Stimulated activated naive CD4-positive, alpha-beta T cell (primary cell): ENCODE measurements at regions not wholly inside any gene's neighbourhood (a gene's known extent, or its start where the extent isn't known, plus 50 kb on each side); places are given as distances from the start of the nearest gene placed in this dataset.
A peak's percentile ranks its signal among the peaks of the same experiment; 100 is the strongest.

Experiments used
- DNase-seq, 6 experiments: peaks; one replicate each; lab custom pipeline; 2025; lab: John Stamatoyannopoulos, UW

DNA sequence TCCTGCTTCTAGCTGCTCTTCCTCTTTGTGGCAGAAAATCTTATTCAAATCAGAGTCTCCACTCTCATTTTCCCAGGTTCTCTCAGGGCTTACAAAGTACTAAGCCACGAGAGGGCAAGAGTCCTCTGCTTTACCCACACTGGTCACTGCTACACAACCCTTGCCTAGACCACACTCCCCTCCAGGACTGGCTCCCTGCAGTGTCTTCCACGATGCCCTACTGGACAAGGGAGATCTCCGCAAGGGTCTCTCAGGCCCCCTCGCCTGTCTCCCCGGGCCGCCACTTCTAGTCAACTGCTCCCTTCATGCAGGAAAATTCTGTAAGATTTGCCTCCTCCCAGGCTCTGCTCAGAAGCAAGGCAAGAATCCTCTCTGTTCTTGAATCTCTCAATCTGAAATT lies 319.6 kb downstream of the RRAGC start:
- DNase-seq, result no peak

DNA sequence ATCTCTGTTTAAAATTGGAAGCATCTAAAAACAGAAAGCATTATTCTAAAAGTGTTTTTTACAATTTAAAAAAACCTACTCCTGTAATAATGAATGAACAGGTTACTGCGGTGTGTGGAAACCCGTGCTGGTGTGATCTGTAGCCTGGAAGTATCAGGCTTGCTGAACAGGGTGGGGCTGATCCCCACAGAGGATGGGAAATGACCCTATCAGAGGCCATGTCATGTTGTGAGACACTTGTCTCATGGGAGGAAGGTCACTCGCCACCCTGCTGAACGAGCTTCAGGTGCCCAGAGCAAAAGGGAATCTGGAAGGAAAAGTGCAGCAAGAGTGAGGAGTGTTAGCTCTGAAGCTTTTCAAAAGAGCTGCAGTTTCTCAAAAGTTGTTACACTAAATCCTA lies 320.7 kb downstream of the RRAGC start:
- no peak for DNase-seq

GRCh38 chr1:38536089-38536488 lies 323.5 kb downstream of the RRAGC start:
- DNase-seq, result no peak

DNA sequence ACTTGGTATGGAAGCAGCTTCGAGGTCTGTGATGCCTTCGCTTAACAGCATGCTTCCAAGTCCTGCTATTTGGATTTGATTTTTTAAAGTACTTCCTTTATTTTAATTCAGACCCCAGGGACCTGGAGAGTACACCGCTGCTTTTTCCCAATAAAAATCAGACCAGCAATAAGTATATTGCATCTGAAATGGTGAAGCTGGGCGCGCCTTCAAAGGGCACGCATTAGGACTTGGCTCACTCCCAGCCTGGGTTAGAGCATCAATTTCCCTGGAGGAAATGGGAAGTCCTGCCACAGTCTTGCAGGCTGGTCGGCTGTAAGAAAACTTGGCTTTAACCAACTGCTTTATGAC lies 325.1 kb downstream of the RRAGC start:
- DNase-seq, result no peak

GRCh38 chr1:38533772-38534472 lies 325.6 kb downstream of the RRAGC start:
- DNase-seq, result no peak

GRCh38 chr1:38530957-38531356 lies 328.6 kb downstream of the RRAGC start:
- DNase-seq, result no peak

DNA sequence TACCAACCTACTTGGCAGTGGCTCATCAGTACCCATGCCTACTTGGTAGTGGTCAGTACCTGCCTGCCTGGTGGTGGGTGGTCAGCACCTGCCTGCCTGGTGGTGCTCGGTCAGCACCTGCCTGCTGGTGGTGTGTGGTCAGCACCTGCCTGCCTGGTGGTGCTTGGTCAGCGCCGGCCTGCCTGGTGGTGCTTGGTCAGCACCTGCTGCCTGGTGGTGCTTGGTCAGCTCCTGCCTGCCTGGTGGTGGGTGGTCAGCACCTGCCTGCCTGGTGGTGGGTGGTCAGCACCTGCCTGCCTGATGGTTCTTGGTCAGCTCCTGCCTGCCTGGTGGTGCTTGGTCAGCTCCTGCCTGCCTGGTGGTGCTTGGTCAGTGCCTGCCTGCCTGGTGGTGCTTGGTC lies 329.6 kb downstream of the RRAGC start:
- no peak for DNase-seq

DNA sequence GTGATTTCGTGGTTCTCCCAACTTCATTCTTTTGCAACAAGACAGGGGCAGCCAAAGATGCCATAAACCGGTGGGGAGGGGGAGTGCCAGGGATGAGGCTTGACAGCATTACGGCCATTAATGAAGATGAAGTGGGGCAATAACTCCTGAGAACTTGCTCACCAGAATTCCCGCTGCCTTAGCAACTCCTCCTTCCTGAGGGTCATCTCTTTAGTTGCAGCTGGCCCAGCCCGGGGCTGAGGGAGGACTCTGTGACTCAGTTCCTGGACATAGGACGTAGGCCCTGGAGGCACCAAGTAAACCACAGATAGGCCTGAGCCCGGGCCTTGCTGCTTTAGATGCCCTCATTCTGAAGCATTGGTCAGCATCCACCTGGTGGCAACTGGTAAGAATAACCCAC lies 330.2 kb downstream of the RRAGC start:
- no peak for DNase-seq

DNA sequence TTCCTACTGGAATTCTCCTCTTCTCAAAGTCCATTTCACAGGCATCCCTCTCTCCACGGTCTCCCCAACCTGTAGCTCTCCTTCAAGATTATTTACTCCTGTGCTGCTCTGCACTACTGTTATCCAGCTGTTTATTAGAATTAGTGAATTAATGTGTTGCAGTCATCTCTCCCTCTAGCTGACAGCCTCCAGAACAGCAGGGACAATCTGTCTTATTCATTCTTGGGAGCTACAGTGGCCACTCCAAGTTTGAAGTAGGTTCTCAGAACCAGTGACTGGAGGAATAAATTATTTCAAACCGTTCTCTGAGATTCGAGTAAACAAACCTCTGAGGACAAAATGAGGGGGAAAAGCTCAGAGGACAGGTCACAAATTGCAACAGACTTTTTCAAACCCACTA lies 330.9 kb downstream of the RRAGC start:
- DNase-seq, result no peak

GRCh38 chr1:38527373-38527966 lies 332.1 kb downstream of the RRAGC start:
- peak in 4 of 6 experiments; percentile 6 to 45 (median 32) for DNase-seq

DNA sequence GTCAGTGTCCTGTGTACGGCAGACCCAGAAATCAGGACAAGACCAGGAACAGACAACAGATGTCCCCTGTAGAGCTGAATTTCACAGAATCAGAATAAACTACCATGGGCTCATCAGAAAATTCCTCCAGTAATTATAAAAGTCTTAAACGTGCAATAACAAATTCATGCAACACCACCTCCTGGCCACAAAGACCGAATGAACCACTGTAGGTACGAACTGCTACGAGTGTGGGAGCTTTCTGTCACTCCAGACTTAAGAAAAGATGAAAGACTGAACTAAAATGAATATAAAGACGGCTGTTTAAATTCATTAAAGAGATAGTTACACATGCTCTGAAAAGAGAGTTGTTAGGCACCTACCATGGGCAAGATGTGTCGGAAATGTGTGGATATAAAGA lies 333.5 kb downstream of the RRAGC start:
- DNase-seq, result no peak

DNA sequence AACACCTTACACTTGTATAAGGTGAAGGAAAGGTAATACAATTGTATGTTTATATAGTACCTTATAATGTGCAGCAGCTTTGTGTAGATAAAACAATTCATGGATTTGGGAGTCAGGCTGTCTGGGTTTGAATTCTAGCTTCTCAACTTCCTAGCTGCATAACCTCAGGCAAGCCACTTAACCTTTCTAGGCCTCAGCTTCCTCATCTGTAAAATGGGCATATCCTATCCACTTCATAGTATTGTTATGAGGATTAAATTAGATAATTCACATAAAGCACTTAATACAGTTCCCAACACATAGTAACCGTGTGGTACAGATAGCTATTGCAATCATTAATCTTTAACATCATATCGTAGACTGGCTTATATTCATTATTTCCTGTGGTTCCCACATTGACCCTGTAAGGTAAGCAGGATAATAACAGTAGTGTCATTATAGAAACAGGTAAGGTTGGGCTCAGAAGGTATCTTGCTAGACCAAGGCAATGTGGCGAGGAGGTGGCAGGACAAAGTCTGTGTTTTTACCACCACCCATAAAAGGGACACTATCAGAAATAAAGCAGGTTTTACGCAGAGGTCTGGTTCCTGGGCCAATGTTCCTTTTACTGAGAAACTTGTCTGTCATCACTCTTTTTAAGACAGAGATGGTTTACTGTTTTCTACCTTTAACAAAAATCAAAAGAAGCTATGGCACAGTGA lies 334.1 kb downstream of the RRAGC start:
- no peak for DNase-seq

DNA sequence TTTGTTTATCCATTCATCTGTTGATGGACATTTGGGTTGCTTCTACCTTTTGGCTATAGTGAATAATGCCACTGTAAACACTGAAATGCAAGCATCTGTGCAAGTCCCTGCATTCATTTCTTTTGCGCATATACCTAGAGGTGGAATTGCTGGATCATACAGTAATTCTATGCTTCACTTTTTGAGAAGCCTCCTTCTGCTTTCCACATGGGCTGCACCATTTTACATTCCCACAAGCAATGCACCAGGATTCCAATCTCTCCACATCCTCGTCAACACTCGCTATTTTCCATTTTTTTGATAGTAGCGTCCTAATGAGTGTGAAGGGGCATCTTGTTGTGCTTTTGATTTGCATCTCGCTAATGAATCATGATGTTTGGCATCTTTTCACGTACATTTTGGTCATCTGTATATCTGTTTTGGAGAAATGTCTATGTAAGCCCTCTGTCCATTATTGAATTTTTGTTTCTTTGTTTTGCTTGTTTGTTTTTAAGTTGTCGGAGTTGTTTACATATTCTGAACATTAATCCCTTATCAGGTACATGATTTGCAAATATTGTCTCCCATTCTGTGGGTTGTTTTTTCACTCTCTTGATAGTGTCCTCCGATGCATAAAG lies 335.4 kb downstream of the RRAGC start:
- no peak for DNase-seq

DNA sequence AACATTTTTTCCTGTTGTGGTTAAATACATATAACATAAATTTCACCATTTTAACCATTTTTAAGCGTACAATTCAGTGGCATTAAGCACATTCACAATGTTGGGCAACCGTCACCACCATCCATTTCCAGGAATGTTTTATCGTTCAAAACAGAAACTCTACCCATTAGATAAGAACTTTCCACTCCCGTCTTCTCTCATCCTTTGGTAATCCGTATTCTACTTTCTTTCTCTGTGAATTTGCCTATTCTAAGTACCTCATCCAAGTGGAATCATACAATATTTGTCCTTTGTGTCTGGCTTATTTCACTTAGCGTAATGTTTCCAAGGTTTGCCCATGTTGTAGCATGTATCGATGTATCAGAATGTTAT lies 336.0 kb downstream of the RRAGC start:
- DNase-seq, result no peak

GRCh38 chr1:38522915-38523567 lies 336.5 kb downstream of the RRAGC start:
- DNase-seq, result no peak

- no peak for DNase-seq
Observed at GRCh38 chr1:38516560-38516959, 343.0 kb downstream of the RRAGC start.

GRCh38 chr1:38512789-38513188 lies 346.8 kb downstream of the RRAGC start:
- no peak for DNase-seq

DNA sequence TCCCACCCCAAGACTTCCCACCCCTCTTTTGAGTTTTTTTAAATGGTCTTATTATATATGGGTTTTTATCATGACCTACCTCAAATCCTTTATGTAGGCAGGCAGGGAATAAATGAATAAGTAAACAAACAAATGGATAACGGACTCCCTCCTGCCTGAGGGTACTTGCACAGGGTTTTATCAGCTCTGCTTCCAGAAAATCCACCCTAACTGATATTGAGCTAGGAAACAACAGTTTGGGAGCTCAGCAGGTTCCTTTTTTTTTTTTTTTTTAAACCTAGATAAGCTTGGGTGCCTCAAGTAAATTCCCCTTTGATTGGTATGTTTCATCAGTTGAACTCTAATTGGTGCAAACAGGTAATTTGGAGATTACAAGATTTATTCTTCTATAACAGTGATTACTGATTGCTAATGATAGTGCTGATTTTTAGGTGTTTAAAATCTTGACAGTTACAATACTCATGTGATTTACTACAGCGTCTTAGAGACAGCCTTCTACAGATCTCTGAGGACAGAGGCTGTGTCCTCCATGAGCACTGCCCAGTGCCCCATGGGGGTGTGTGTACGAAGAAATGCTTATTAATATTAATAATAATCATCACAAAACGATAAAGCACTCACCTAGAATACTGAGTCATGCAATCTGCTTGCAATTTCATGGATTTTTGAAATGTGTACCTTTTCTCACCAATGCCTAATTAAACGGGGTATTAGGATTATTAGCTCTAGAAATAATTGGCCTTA lies 347.4 kb downstream of the RRAGC start:
- no peak for DNase-seq

DNA sequence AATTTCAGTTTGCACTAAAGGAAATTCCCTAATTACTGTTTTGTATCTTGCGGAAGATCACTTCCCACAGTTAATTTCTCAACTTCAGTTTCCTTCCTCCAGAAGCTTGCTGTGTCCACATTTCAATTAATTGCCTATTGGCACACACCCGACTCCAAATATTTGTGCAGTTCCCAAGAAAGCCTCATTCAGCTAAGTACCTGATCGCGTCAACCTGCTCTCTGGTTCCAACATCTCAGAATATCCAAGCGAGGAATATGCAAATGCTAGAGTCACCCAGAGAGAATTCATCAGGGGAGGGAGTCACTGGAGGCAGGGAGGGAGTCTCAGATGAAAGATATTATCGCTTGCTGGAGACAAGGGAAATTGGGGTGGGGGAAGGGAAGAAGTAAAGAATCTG lies 351.3 kb downstream of the RRAGC start:
- no peak for DNase-seq

DNA sequence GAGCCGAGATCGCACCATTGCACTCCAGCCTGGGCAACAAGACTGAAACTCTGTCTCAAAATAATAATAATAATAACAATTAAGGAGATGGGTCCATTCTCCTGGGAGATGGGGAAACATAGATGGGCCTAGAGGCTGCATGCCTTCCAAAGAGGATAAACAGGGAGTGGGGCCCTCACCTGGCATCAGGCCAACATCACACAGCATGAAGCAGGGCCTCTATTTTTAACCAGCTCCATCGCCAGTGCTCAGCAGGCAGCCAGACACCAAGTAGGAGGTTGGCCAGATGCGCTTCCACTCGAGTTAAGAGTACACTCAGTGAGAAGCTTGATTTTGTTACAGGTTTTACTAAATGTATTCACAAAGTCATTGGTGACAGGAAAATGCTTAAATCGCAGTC lies 352.0 kb downstream of the RRAGC start:
- no peak for DNase-seq

DNA sequence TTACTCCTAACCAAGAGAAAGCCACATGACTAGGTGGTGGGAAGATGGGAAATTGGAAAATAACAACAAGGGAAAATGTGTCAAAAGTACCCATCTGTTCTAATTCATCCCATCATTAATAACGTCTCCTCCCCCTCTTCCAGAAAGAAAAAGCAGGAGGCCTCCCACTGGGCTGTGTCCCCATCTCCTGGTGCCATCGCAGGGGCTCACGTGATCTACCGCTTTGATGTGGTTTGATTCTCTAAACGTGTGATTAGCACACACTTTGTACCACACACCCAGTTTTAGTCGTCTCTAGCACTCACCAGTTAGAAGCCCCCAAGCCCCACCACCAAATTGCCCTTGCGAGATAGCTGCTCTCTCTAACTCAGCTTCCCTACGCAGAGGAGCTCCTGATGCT lies 353.6 kb downstream of the RRAGC start:
- no peak for DNase-seq

- DNase-seq, result no peak
Observed at GRCh38 chr1:38502758-38503157, 356.8 kb downstream of the RRAGC start.
